Peyer's patch (tissue), 4 donors: ENCODE measurements at regions not wholly inside any gene's neighbourhood (a gene's known extent, or its start where the extent isn't known, plus 50 kb on each side); places are given as distances from the start of the nearest gene placed in this dataset.

Experiments
- POLR2A ChIP-seq, 2 donors: fragments of 450-650 bp; IDR thresholded peaks; one replicate each; pipeline ENCODE4 v1.5.1; 2017; ENCODE audit warnings: antibody characterized with exemption in 2 of 2, mild to moderate bottlenecking in 2 of 2, moderate library complexity in 2 of 2
- TF ChIP-seq, protein P1 (sequence below), 6 experiments: fragments of 450-650 bp in 4 of 6; fragments of 200-600 bp in 2 of 6; sonication (generic) in 1 of 6; IDR thresholded peaks; one replicate each; pipeline ENCODE4 v1.5.1; 2017 to 2019; ENCODE audit warnings: antibody characterized with exemption in 6 of 6, mild to moderate bottlenecking in 3 of 6, moderate library complexity in 1 of 6

- TF ChIP-seq, protein P1, sequence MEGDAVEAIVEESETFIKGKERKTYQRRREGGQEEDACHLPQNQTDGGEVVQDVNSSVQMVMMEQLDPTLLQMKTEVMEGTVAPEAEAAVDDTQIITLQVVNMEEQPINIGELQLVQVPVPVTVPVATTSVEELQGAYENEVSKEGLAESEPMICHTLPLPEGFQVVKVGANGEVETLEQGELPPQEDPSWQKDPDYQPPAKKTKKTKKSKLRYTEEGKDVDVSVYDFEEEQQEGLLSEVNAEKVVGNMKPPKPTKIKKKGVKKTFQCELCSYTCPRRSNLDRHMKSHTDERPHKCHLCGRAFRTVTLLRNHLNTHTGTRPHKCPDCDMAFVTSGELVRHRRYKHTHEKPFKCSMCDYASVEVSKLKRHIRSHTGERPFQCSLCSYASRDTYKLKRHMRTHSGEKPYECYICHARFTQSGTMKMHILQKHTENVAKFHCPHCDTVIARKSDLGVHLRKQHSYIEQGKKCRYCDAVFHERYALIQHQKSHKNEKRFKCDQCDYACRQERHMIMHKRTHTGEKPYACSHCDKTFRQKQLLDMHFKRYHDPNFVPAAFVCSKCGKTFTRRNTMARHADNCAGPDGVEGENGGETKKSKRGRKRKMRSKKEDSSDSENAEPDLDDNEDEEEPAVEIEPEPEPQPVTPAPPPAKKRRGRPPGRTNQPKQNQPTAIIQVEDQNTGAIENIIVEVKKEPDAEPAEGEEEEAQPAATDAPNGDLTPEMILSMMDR (IDR thresholded peaks at IDR 0.05) = no peak
- no peak for TF ChIP-seq POLR2A (IDR thresholded peaks at IDR 0.05)
Measured at GRCh38 chr10:3861795-3862194, 76.8 kb upstream of the KLF6 start.
